HepG2 (cell line): ENCODE measurements at regions not wholly inside any gene's neighbourhood (a gene's known extent, or its start where the extent isn't known, plus 50 kb on each side); places are given as distances from the start of the nearest gene placed in this dataset.

Source experiments
- ATAC-seq: fragments of 200-7000 bp; cut with Tn5 transposase; 3 replicates; pipeline ENCODE4 v1.9.1; 2020; ENCODE audit warnings: mild to moderate bottlenecking, moderate library complexity
- BruUV-seq: library from RNA; stranded (reverse); fragments of 400-500 nt; replicated peaks from 2 replicates; lab custom pipeline; 2021; lab: Mats Ljungman, UMichigan
- CTCF ChIA-PET: fragments of 300-600 bp; formaldehyde crosslinking; extraction: SDS; loops from one replicate; lab custom pipeline; 2021; ENCODE audit warnings: low total read pairs, inconsistent platforms, low intra/inter-chr PET ratio; lab: Yijun Ruan, JAX
- POLR2A ChIA-PET: fragments of 350-600 bp; sonication (Branson Sonifier 250); formaldehyde crosslinking; loops from one replicate; lab custom pipeline; 2020; ENCODE audit warnings: antibody characterized with exemption, inconsistent platforms; lab: Yijun Ruan, JAX
- DNase-seq: peaks from one replicate; pipeline ENCODE4 v3.0.0-alpha.2; 2015; ENCODE audit warnings: low spot score
- FAIRE-seq: peaks from 3 replicates; lab custom pipeline; 2011; peaks lifted over from hg19 to GRCh38; lab: Jason Lieb, UNC
- H2AFZ ChIP-seq: one replicate; pipeline ENCODE4 v1.6.1; 2011; ENCODE audit warnings: low read length, inconsistent platforms
- H3K27ac ChIP-seq: fragments of 300-600 bp; 3 replicates; pipeline ENCODE4 v1.8.0; 2011; ENCODE audit warnings: mixed run types, mild to moderate bottlenecking, mixed read lengths, low read length, inconsistent platforms; ENCODE audit not compliant: insufficient read depth; ENCODE audit errors: extremely low read length
- H3K27me3 ChIP-seq, 2 experiments: fragments of 200-600 bp in 1 of 2; 2 replicates in 1 of 2; 3 replicates in 1 of 2; pipeline versions ENCODE4 v1.6.0 to v1.8.0; 2011; ENCODE audit warnings: low read length in 2 of 2, mild to moderate bottlenecking in 2 of 2, moderate library complexity in 2 of 2, inconsistent platforms in 1 of 2; ENCODE audit not compliant: insufficient read depth in 2 of 2, control insufficient read depth in 1 of 2
- H3K36me3 ChIP-seq, 2 experiments: fragments of 200-600 bp in 1 of 2; replicated peaks in 1 of 2; 2 replicates in 1 of 2; 3 replicates in 1 of 2; pipeline versions ENCODE4 v1.5.1 to v1.8.0; 2011; ENCODE audit warnings: low read length in 2 of 2, inconsistent platforms in 1 of 2; ENCODE audit not compliant: insufficient read depth in 2 of 2, control insufficient read depth in 1 of 2
- H3K4me1 ChIP-seq: 2 replicates; pipeline ENCODE4 v1.5.1; 2012; ENCODE audit warnings: low read length, inconsistent platforms; ENCODE audit not compliant: insufficient read depth
- H3K4me2 ChIP-seq: 2 replicates; pipeline ENCODE4 v1.6.0; 2011; ENCODE audit warnings: low read depth, low read length, inconsistent platforms
- H3K4me3 ChIP-seq, 3 experiments: fragments of 200-600 bp in 1 of 3; sonication (generic), shearing (Covaris generic) in 1 of 3; replicated peaks in 1 of 3; 2 replicates each; pipeline ENCODE4 v1.5.1; 2011 to 2016; ENCODE audit warnings: low read length in 3 of 3, inconsistent platforms in 2 of 3, low read depth in 2 of 3, mild to moderate bottlenecking in 2 of 3, control low read depth in 1 of 3, mixed read lengths in 1 of 3; ENCODE audit not compliant: insufficient read depth in 1 of 3
- H3K79me2 ChIP-seq: one replicate; pipeline ENCODE4 v1.6.1; 2011; ENCODE audit warnings: low read length, inconsistent platforms; ENCODE audit not compliant: insufficient read depth
- H3K9ac ChIP-seq: 2 replicates; pipeline ENCODE4 v1.6.0; 2011; ENCODE audit warnings: mild to moderate bottlenecking, low read depth, low read length, inconsistent platforms; ENCODE audit not compliant: insufficient read depth
- H3K9me3 ChIP-seq: 2 replicates; pipeline ENCODE4 v1.5.1; 2012; ENCODE audit warnings: mild to moderate bottlenecking, low read length
- H4K20me1 ChIP-seq: 2 replicates; pipeline ENCODE4 v1.6.0; 2011; ENCODE audit warnings: inconsistent platforms, mild to moderate bottlenecking, low read length, moderate library complexity; ENCODE audit not compliant: insufficient read depth
- CENPX ChIP-seq: sonication (generic); formaldehyde crosslinking; IDR thresholded peaks from 2 replicates; pipeline ENCODE4 v1.9.0; 2021; ENCODE audit warnings: mild to moderate bottlenecking, missing genetic modification reagents, moderate library complexity
- FOXP1 ChIP-seq, 2 experiments: fragments of 450-650 bp in 1 of 2; IDR thresholded peaks; 2 replicates each; pipeline ENCODE4 v1.6.1; 2017 to 2018; ENCODE audit warnings: antibody characterized with exemption in 1 of 2
- HNRNPH1 ChIP-seq: fragments of 200-400 bp; formaldehyde crosslinking; optimal IDR thresholded peaks from 2 replicates; pipeline ENCODE3; 2017; ENCODE audit warnings: mild to moderate bottlenecking, low read depth, low read length
- HNRNPK ChIP-seq: fragments of 200-400 bp; formaldehyde crosslinking; IDR thresholded peaks from 2 replicates; pipeline ENCODE4 v1.6.1; 2018; ENCODE audit warnings: low read length, low read depth, moderate library complexity, mild to moderate bottlenecking; ENCODE audit not compliant: poor library complexity, severe bottlenecking
- HNRNPL ChIP-seq: fragments of 200-400 bp; formaldehyde crosslinking; IDR thresholded peaks from 2 replicates; pipeline ENCODE4 v1.6.1; 2017; ENCODE audit warnings: mild to moderate bottlenecking, low read depth, low read length
- JDP2 ChIP-seq: sonication (generic); formaldehyde crosslinking; IDR thresholded peaks from 2 replicates; pipeline ENCODE4 v1.8.1; 2022; ENCODE audit warnings: missing genetic modification reagents, borderline replicate concordance
- KDM4B ChIP-seq: sonication (generic); formaldehyde crosslinking; IDR thresholded peaks from 2 replicates; pipeline ENCODE4 v1.4.0; 2020; ENCODE audit warnings: missing genetic modification reagents
- MBD4 ChIP-seq: IDR thresholded peaks from 2 replicates; pipeline ENCODE4 v1.6.1; 2012; ENCODE audit warnings: low read length, inconsistent platforms, borderline replicate concordance
- NCOA5 ChIP-seq: sonication (generic); formaldehyde crosslinking; IDR thresholded peaks from 2 replicates; pipeline ENCODE4 v1.4.0; 2020; ENCODE audit warnings: missing genetic modification reagents
- SMAD1 ChIP-seq: sonication (generic); formaldehyde crosslinking; IDR thresholded peaks from 2 replicates; pipeline ENCODE4 v1.4.0; 2020; ENCODE audit warnings: missing genetic modification reagents, low read depth, mild to moderate bottlenecking, borderline replicate concordance
- SUZ12 ChIP-seq: fragments of 150-350 bp; IDR thresholded peaks from 2 replicates; pipeline ENCODE4 v1.6.1; 2014; ENCODE audit warnings: low read depth, low read length
- TGIF2 ChIP-seq: IDR thresholded peaks from 2 replicates; pipeline ENCODE4 v1.6.1; 2016; ENCODE audit warnings: control low read depth, missing compliant biosample characterization
- U2AF2 ChIP-seq: fragments of 200-400 bp; formaldehyde crosslinking; IDR thresholded peaks from 2 replicates; pipeline ENCODE4 v1.6.1; 2017; ENCODE audit warnings: low read depth, mild to moderate bottlenecking, low read length
- ZBTB20 ChIP-seq: sonication (generic); formaldehyde crosslinking; IDR thresholded peaks from 2 replicates; pipeline ENCODE4 v1.8.1; 2023; ENCODE audit warnings: missing genetic modification reagents, low read depth, mild to moderate bottlenecking, borderline replicate concordance
- ZC3H13 ChIP-seq: sonication (generic); formaldehyde crosslinking; IDR thresholded peaks from 2 replicates; pipeline ENCODE4 v1.8.1; 2023; ENCODE audit warnings: mild to moderate bottlenecking, missing genetic modification reagents, moderate library complexity
- ZNF460 ChIP-seq: sonication (generic); formaldehyde crosslinking; IDR thresholded peaks from 2 replicates; pipeline ENCODE4 v1.5.1; 2020; ENCODE audit warnings: missing genetic modification reagents, mild to moderate bottlenecking, borderline replicate concordance
- ZNF562 ChIP-seq: sonication (generic); formaldehyde crosslinking; IDR thresholded peaks from 2 replicates; pipeline ENCODE4 v1.8.0; 2022; ENCODE audit warnings: missing genetic modification reagents, borderline replicate concordance
- whole genome bisulfite sequencing: methylation state at CpG from one replicate; pipeline ENCODE4 v1.1.6; 2017; ENCODE audit warnings: low lambda C conversion rate; 5-methylcytosine and 5-hydroxymethylcytosine counted together
- in situ Hi-C: cut with HindIII; loops from 2 replicates; pipeline ENCODE4 v1.10.0; 2017; ENCODE audit warnings: low pct_unique_long_range_greater_than_20kb; ENCODE audit not compliant: extremely low pct_ligation_motif_present
- intact Hi-C: fragments of 100-400 bp; cut with micrococcal nuclease; formaldehyde crosslinking; loops from one replicate; pipeline ENCODE4 v1.10.0; 2022; ENCODE audit not compliant: unreplicated experiment
- TF ChIP-seq, protein P1 (sequence below): sonication (generic); formaldehyde crosslinking; conservative IDR thresholded peaks from 2 replicates; pipeline ENCODE4 v1.5.0; 2020; ENCODE audit warnings: missing genetic modification reagents

- CTCF ChIA-PET: no interaction called here
Observed at GRCh38 chr2:161033059-161033660, 127.1 kb upstream of the TANK start.

GRCh38 chr2:161036926-161037325 is 123.3 kb upstream of the TANK start:
- Histone ChIP-seq H3K9ac (no peak overlapping the region), H3K4me3 (no peak overlapping the region), H3K9me3 (no peaks in the 10 kb centered on the region), H3K27me3 (no peaks in the 10 kb centered on the region), H3K79me2 (no peaks in the 10 kb centered on the region), H3K4me1 (no peaks in the 10 kb centered on the region), H3K4me2 (no peak overlapping the region), H2AFZ (no peak overlapping the region), H3K27ac (no peak overlapping the region), H3K36me3 (no peaks in the 10 kb centered on the region), H4K20me1 (no peaks in the 10 kb centered on the region)
- POLR2A ChIA-PET: no interaction called here
- no peak for ATAC-seq
- FAIRE-seq: no peak
- in situ Hi-C loops: no loop called here
- WGBS: 0% methylated on average over 1 of the region's 1 CpG
- BruUV-seq: no TSS peak
- TF ChIP-seq SUZ12: no peak
- no peak for TF ChIP-seq NCOA5 (CRISPR knock-in tag)
- no peak for TF ChIP-seq U2AF2
- TF ChIP-seq KDM4B (CRISPR knock-in tag): no peak
- no peak for TF ChIP-seq ZNF460 (CRISPR knock-in tag)
- TF ChIP-seq JDP2 (CRISPR knock-in tag): no peak
- TF ChIP-seq TGIF2 (CRISPR knock-in tag): no peak
- no peak for TF ChIP-seq CENPX (CRISPR knock-in tag)
- TF ChIP-seq HNRNPH1: no peak
- TF ChIP-seq SMAD1 (CRISPR knock-in tag): no peak
- TF ChIP-seq FOXP1 (IDR thresholded peaks at IDR 0.05): no peak
- no peak for TF ChIP-seq FOXP1 (CRISPR knock-in tag; IDR thresholded peaks at IDR 0.05)
- TF ChIP-seq ZNF562: no peak
- DNase-seq: no peak
- intact Hi-C loops: no loop called here
- CTCF ChIA-PET: no interaction called here

More at GRCh38 chr2:161033059-161033660, 127.1 kb upstream of the TANK start:
- Histone ChIP-seq H3K9ac (no peak overlapping the region), H3K4me3 (no peak overlapping the region), H3K27ac (no peak overlapping the region), H4K20me1 (no peaks in the 10 kb centered on the region), H3K36me3 (no peaks in the 10 kb centered on the region), H3K9me3 (no peaks in the 10 kb centered on the region), H3K27me3 (no peaks in the 10 kb centered on the region), H3K4me1 (no peaks in the 10 kb centered on the region), H2AFZ (no peak overlapping the region), H3K4me2 (no peak overlapping the region), H3K79me2 (no peaks in the 10 kb centered on the region)
- ATAC-seq (no peak), FAIRE-seq (no peak), DNase-seq (no peak)
- POLR2A ChIA-PET: no interaction called here
- TF ChIP-seq HNRNPK (peak; percentile 93), ZC3H13 (CRISPR knock-in tag) (no peak), MBD4 (no peak), ZBTB20 (no peak), HNRNPL (no peak)
- TF ChIP-seq, protein P1, sequence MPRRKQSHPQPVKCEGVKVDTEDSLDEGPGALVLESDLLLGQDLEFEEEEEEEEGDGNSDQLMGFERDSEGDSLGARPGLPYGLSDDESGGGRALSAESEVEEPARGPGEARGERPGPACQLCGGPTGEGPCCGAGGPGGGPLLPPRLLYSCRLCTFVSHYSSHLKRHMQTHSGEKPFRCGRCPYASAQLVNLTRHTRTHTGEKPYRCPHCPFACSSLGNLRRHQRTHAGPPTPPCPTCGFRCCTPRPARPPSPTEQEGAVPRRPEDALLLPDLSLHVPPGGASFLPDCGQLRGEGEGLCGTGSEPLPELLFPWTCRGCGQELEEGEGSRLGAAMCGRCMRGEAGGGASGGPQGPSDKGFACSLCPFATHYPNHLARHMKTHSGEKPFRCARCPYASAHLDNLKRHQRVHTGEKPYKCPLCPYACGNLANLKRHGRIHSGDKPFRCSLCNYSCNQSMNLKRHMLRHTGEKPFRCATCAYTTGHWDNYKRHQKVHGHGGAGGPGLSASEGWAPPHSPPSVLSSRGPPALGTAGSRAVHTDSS: no peak
- BruUV-seq: no TSS peak
- WGBS: 0% methylated on average over 2 of the region's 2 CpGs
- in situ Hi-C loops: no loop called here
- intact Hi-C loops: no loop called here
